ENCODE measurements at regions not wholly inside any gene's neighbourhood (a gene's known extent, or its start where the extent isn't known, plus 50 kb on each side); places are given as distances from the start of the nearest gene placed in this dataset.

- TF ChIP-seq CTCF (IDR thresholded peaks at IDR 0.05) = no peak
- TF ChIP-seq POLR2A (IDR thresholded peaks at IDR 0.05) = no peak
Observed at GRCh38 chr13:85935868-85936467, 136.7 kb upstream of the SLITRK6 start.
